Trophoblast cell (in vitro differentiated cells and primary cell): ENCODE measurements at regions not wholly inside any gene's neighbourhood (a gene's known extent, or its start where the extent isn't known, plus 50 kb on each side); places are given as distances from the start of the nearest gene placed in this dataset.

Experiments used
- DNase-seq, 2 donors: peaks; one replicate each; pipeline ENCODE4 v3.0.0-alpha.2; 2016
- H2AFZ ChIP-seq: 2 replicates; pipeline ENCODE4 v1.6.1; 2013; ENCODE audit warnings: low read length, moderate library complexity, mild to moderate bottlenecking; ENCODE audit not compliant: insufficient read depth, poor library complexity
- H2AK5ac ChIP-seq: 2 replicates; pipeline ENCODE4 v1.6.1; 2013; ENCODE audit warnings: mild to moderate bottlenecking, low read length
- H2BK120ac ChIP-seq: 2 replicates; pipeline ENCODE4 v1.6.1; 2013; ENCODE audit warnings: low read length, mild to moderate bottlenecking, moderate library complexity; ENCODE audit not compliant: insufficient read depth, poor library complexity
- H2BK12ac ChIP-seq: 2 replicates; pipeline ENCODE4 v1.6.1; 2013; ENCODE audit warnings: mild to moderate bottlenecking, low read length, moderate library complexity
- H2BK5ac ChIP-seq: 2 replicates; pipeline ENCODE4 v1.6.1; 2013; ENCODE audit warnings: low read length, low read depth, moderate library complexity, mild to moderate bottlenecking; ENCODE audit not compliant: poor library complexity
- H3K14ac ChIP-seq: 2 replicates; pipeline ENCODE4 v1.6.1; 2013; ENCODE audit warnings: mild to moderate bottlenecking, low read length
- H3K18ac ChIP-seq: 2 replicates; pipeline ENCODE4 v1.6.1; 2013; ENCODE audit warnings: mild to moderate bottlenecking, low read length
- H3K23ac ChIP-seq: 2 replicates; pipeline ENCODE4 v1.6.1; 2013; ENCODE audit warnings: low read length
- H3K27ac ChIP-seq: 2 replicates; pipeline ENCODE4 v1.5.1; 2013; ENCODE audit warnings: low read depth, mild to moderate bottlenecking, inconsistent platforms, low read length, moderate library complexity
- H3K27me3 ChIP-seq: 2 replicates; pipeline ENCODE4 v1.6.1; 2013; ENCODE audit warnings: inconsistent platforms, mild to moderate bottlenecking, low read length, moderate library complexity; ENCODE audit not compliant: insufficient read depth
- H3K36me3 ChIP-seq, 2 experiments: 1 replicate in 1 of 2; 2 replicates in 1 of 2; pipeline ENCODE4 v1.6.1; 2013; ENCODE audit warnings: low read length in 2 of 2, mild to moderate bottlenecking in 2 of 2, moderate library complexity in 1 of 2; ENCODE audit not compliant: insufficient read depth in 2 of 2, control insufficient read depth in 1 of 2
- H3K4ac ChIP-seq: 2 replicates; pipeline ENCODE4 v1.6.1; 2013; ENCODE audit warnings: low read depth, mild to moderate bottlenecking, low read length, moderate library complexity
- H3K4me1 ChIP-seq, 2 experiments: 1 replicate in 1 of 2; 2 replicates in 1 of 2; pipeline ENCODE4 v1.6.1; 2013; ENCODE audit warnings: low read length in 2 of 2, mild to moderate bottlenecking in 2 of 2, moderate library complexity in 1 of 2; ENCODE audit not compliant: insufficient read depth in 2 of 2, control insufficient read depth in 1 of 2
- H3K4me2 ChIP-seq: 2 replicates; pipeline ENCODE4 v1.6.1; 2013; ENCODE audit warnings: inconsistent platforms, mild to moderate bottlenecking, low read length, moderate library complexity
- H3K4me3 ChIP-seq: 2 replicates; pipeline ENCODE4 v1.5.1; 2013; ENCODE audit warnings: mild to moderate bottlenecking, low read depth, low read length, inconsistent platforms
- H3K79me1 ChIP-seq: one replicate; pipeline ENCODE4 v1.6.1; 2013; ENCODE audit warnings: low read length
- H3K79me2 ChIP-seq: 2 replicates; pipeline ENCODE4 v1.6.1; 2013; ENCODE audit warnings: low read length, mild to moderate bottlenecking; ENCODE audit not compliant: control insufficient read depth, insufficient read depth, poor library complexity
- H3K9ac ChIP-seq: 2 replicates; pipeline ENCODE4 v1.6.1; 2013; ENCODE audit warnings: mild to moderate bottlenecking, low read length
- H3K9me3 ChIP-seq: 2 replicates; pipeline ENCODE4 v1.6.1; 2013; ENCODE audit warnings: low read depth, mild to moderate bottlenecking, control low read depth, inconsistent platforms, low read length; ENCODE audit not compliant: insufficient read depth
- H4K12ac ChIP-seq: 2 replicates; pipeline ENCODE4 v1.6.1; 2013; ENCODE audit warnings: low read depth, mild to moderate bottlenecking, low read length, moderate library complexity
- H4K8ac ChIP-seq: 2 replicates; pipeline ENCODE4 v1.6.1; 2013; ENCODE audit warnings: low read depth, mild to moderate bottlenecking, low read length, moderate library complexity
- H4K91ac ChIP-seq: one replicate; pipeline ENCODE4 v1.6.1; 2013; ENCODE audit warnings: low read depth, mild to moderate bottlenecking, low read length, moderate library complexity
- WGBS: extraction: QIAGEN DNeasy Blood & Tissue Kit; methylation state at CpG from one replicate; pipeline ENCODE4 v1.1.7; 2013; ENCODE audit warnings: missing lambda C conversion rate; ENCODE audit not compliant: insufficient read length, insufficient coverage; ENCODE audit errors: extremely low coverage; 5-methylcytosine and 5-hydroxymethylcytosine counted together

GRCh38 chr2:123720760-123721159 is 304.3 kb upstream of the CNTNAP5 start:
- H3K36me3 ChIP-seq: no peaks in the 10 kb centered on the region

DNA sequence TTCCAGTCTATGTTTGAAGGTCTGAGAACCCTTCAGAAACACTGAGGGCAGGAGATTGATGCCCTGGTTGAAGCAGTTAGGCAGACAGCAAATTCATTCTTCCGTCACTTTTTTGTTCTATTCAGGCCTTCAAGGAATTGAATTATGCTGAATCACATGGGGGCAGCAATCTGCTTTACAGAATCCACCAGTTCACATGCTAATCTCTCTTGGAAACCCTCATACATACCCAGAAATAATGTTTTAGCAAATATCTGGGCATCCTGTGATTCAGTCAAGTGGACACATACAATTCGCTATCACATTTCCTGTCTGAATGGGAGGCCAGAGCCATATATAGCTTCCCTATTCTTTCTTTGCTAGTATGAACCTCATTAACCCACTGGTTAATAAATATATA is 301.4 kb upstream of the CNTNAP5 start:
- H3K4me3 ChIP-seq: no peak overlapping the region
- no peaks in the 10 kb centered on the region for H3K36me3 ChIP-seq
- no peaks in the 10 kb centered on the region for H3K27me3 ChIP-seq
- no peak overlapping the region for H3K4ac ChIP-seq
- H3K9ac ChIP-seq: no peak overlapping the region
- no peak overlapping the region for H3K27ac ChIP-seq
- WGBS: no CpG with 5 or more reads among the region's 2 CpGs
- H4K91ac ChIP-seq: no peak overlapping the region
- H4K8ac ChIP-seq: no peak overlapping the region
- H3K79me1 ChIP-seq: no peaks in the 10 kb centered on the region
- no peaks in the 10 kb centered on the region for H3K9me3 ChIP-seq
- no peaks in the 10 kb centered on the region for H3K4me1 ChIP-seq
- no peak overlapping the region for H2BK5ac ChIP-seq
- no peak overlapping the region for H2BK120ac ChIP-seq
- H4K12ac ChIP-seq: no peak overlapping the region
- no peak overlapping the region for H3K23ac ChIP-seq
- no peak overlapping the region for H2AK5ac ChIP-seq
- no peak overlapping the region for H2BK12ac ChIP-seq
- DNase-seq: peak; percentile 7 to 52
- H3K14ac ChIP-seq: no peak overlapping the region
- H2AFZ ChIP-seq: no peak overlapping the region
- H3K4me2 ChIP-seq: no peak overlapping the region
- no peak overlapping the region for H3K18ac ChIP-seq
- H3K79me2 ChIP-seq: no peaks in the 10 kb centered on the region

More at GRCh38 chr2:123720760-123721159, 304.3 kb upstream of the CNTNAP5 start:
- Histone ChIP-seq H3K79me2 (no peaks in the 10 kb centered on the region), H2BK5ac (no peak overlapping the region), H3K18ac (no peak overlapping the region), H4K8ac (no peak overlapping the region), H3K4ac (no peak overlapping the region), H3K4me2 (no peak overlapping the region), H3K4me1 (no peaks in the 10 kb centered on the region), H3K23ac (no peak overlapping the region), H4K12ac (no peak overlapping the region), H2AFZ (no peak overlapping the region), H2BK120ac (no peak overlapping the region), H2AK5ac (no peak overlapping the region), H4K91ac (no peak overlapping the region), H3K9me3 (no peaks in the 10 kb centered on the region), H3K14ac (no peak overlapping the region), H3K27me3 (no peaks in the 10 kb centered on the region), H3K79me1 (no peaks in the 10 kb centered on the region), H2BK12ac (no peak overlapping the region), H3K9ac (no peak overlapping the region), H3K27ac (no peak overlapping the region), H3K4me3 (no peak overlapping the region)
- no CpG with 5 or more reads among the region's 4 CpGs for WGBS
- peak in 1 of 2 donors; percentile 47 for DNase-seq

- no peak overlapping the region for H3K4ac ChIP-seq
- H2AK5ac ChIP-seq: no peak overlapping the region
- no peaks in the 10 kb centered on the region for H3K79me1 ChIP-seq
- H3K9me3 ChIP-seq: no peaks in the 10 kb centered on the region
- H3K4me1 ChIP-seq: no peaks in the 10 kb centered on the region
- H3K27me3 ChIP-seq: no peaks in the 10 kb centered on the region
- no peak overlapping the region for H3K23ac ChIP-seq
- no peak overlapping the region for H3K27ac ChIP-seq
- H2BK12ac ChIP-seq: no peak overlapping the region
- H2AFZ ChIP-seq: no peak overlapping the region
- no peaks in the 10 kb centered on the region for H3K36me3 ChIP-seq
- no peak overlapping the region for H3K9ac ChIP-seq
- H2BK5ac ChIP-seq: no peak overlapping the region
- no peak overlapping the region for H3K14ac ChIP-seq
- H3K18ac ChIP-seq: no peak overlapping the region
- H4K91ac ChIP-seq: no peak overlapping the region
- H4K8ac ChIP-seq: no peak overlapping the region
- peak in 1 of 2 donors; percentile 70 for DNase-seq
- H3K79me2 ChIP-seq: no peaks in the 10 kb centered on the region
- H3K4me3 ChIP-seq: no peak overlapping the region
- no peak overlapping the region for H4K12ac ChIP-seq
- H3K4me2 ChIP-seq: no peak overlapping the region
- no peak overlapping the region for H2BK120ac ChIP-seq
Measured at GRCh38 chr2:123732563-123732962, 292.5 kb upstream of the CNTNAP5 start.

- Histone ChIP-seq H3K79me2 (no peaks in the 10 kb centered on the region), H3K4me1 (no peaks in the 10 kb centered on the region), H3K4me2 (no peak overlapping the region), H2BK120ac (no peak overlapping the region), H3K23ac (no peak overlapping the region), H3K9me3 (no peaks in the 10 kb centered on the region), H4K91ac (no peak overlapping the region), H2AK5ac (no peak overlapping the region), H3K79me1 (no peaks in the 10 kb centered on the region), H3K27ac (no peak overlapping the region), H4K12ac (no peak overlapping the region), H3K9ac (no peak overlapping the region), H2BK12ac (no peak overlapping the region), H3K27me3 (no peaks in the 10 kb centered on the region), H2AFZ (no peak overlapping the region), H3K4ac (no peak overlapping the region), H3K14ac (no peak overlapping the region), H3K4me3 (no peak overlapping the region), H3K18ac (no peak overlapping the region), H3K36me3 (no peaks in the 10 kb centered on the region), H2BK5ac (no peak overlapping the region), H4K8ac (no peak overlapping the region)
- no peak for DNase-seq
Measured at GRCh38 chr2:123737371-123737770, 287.7 kb upstream of the CNTNAP5 start.
